ENCODE measurements at regions not wholly inside any gene's neighbourhood (a gene's known extent, or its start where the extent isn't known, plus 50 kb on each side); places are given as distances from the start of the nearest gene placed in this dataset.

- TF ChIP-seq CTCF (conservative IDR thresholded peaks at IDR 0.05 in 1 of 2, IDR thresholded peaks at IDR 0.05 in 1 of 2; ENCODE audit: extremely low read depth in 1 of 2, insufficient read depth in 1 of 2, low read depth in 1 of 2, low read length in 2 of 2) (no peak), EZH2 (IDR thresholded peaks at IDR 0.05; ENCODE audit: borderline replicate concordance, low read length) (no peak)
Observed at GRCh38 chr13:22993148-22993547, 187.6 kb upstream of the SGCG start.

Measured in mammary epithelial cell (primary cell).